ENCODE measurements at regions not wholly inside any gene's neighbourhood (a gene's known extent, or its start where the extent isn't known, plus 50 kb on each side); places are given as distances from the start of the nearest gene placed in this dataset.

DNA sequence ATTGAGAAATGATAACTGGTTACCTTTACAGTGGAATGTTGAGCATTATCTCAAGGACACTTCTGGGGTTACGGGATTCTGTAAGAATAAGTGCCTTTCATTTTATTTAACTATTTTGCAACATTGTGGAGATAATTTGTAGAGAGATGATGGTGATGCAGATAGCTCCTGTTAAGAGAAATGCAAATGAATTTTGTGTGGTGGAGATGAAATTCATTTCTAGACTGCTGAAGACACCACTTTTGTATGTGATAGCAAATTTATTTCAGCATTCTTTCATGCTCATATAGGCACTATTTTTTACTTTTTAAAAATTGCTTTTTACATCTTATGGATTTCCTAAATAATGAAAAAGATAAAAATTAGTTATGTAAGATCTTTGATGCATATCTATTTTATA lies 463.3 kb upstream of the CBLB start:
- Histone ChIP-seq H3F3A (replicated peaks; ENCODE audit: insufficient read depth) (no peaks in the 10 kb centered on the region), H3K9me2 (no peaks in the 10 kb centered on the region), H3K9me3 (no peaks in the 10 kb centered on the region), H4K20me1 (ENCODE audit: insufficient read depth) (no peaks in the 10 kb centered on the region), H3K4me1 (ENCODE audit: control insufficient read depth in 1 of 2, insufficient read depth in 2 of 2, low read depth in 1 of 2, low read length in 1 of 2) (peaks cover 0 to 5% of the 10 kb centered on the region in 2 experiments; a peak in 3 of 4 replicates), H3K36me3 (replicated peaks in 1 of 2; ENCODE audit: control insufficient read depth in 1 of 2, insufficient read depth in 2 of 2, low read length in 1 of 2) (no peaks in the 10 kb centered on the region), H3K9ac (no peak overlapping the region), H2AFZ (ENCODE audit: low read depth) (no peak overlapping the region), H3K79me2 (ENCODE audit: insufficient read depth) (no peaks in the 10 kb centered on the region), H3K27ac (ENCODE audit: low read depth in 2 of 2, low read length in 1 of 2) (no peak overlapping the region), H3K27me3 (ENCODE audit: insufficient read depth) (no peaks in the 10 kb centered on the region), H3K4me2 (no peak overlapping the region), H3K4me3 (ENCODE audit: low read depth in 2 of 2, low read length in 1 of 2) (no peak overlapping the region)
- WGBS (ENCODE audit: low lambda C conversion rate) = 91% methylated on average over 1 of the region's 1 CpG
- ChIA-PET POLR2A (no interaction called here), CTCF (no interaction called here)
- no peak for DNase-seq
- TF ChIP-seq RFX5 (IDR thresholded peaks at IDR 0.05; ENCODE audit: low read length) (no peak), POLR2AphosphoS5 (IDR thresholded peaks at IDR 0.05; ENCODE audit: low read depth, low read length) (no peak), FOXM1 (IDR thresholded peaks at IDR 0.05; ENCODE audit: low read depth) (no peak), NRF1 (IDR thresholded peaks at IDR 0.05; ENCODE audit: low read depth, low read length) (no peak), MEF2A (IDR thresholded peaks at IDR 0.05; ENCODE audit: borderline replicate concordance, low read depth) (no peak), SIN3A (IDR thresholded peaks at IDR 0.05; ENCODE audit: borderline replicate concordance, low read depth, low read length) (no peak), MXI1 (IDR thresholded peaks at IDR 0.05; ENCODE audit: low read depth, low read length) (no peak), TCF12 (IDR thresholded peaks at IDR 0.05) (no peak), FOXJ3 (CRISPR knock-in tag; IDR thresholded peaks at IDR 0.05) (no peak), JUND (IDR thresholded peaks at IDR 0.05) (no peak), MAX (IDR thresholded peaks at IDR 0.05; ENCODE audit: low read depth) (no peak), USF2 (IDR thresholded peaks at IDR 0.05; ENCODE audit: borderline replicate concordance, low read depth, low read length) (no peak), CHD2 (IDR thresholded peaks at IDR 0.05; ENCODE audit: low read length, partially characterized antibody) (no peak)
- TF ChIP-seq, protein P1, sequence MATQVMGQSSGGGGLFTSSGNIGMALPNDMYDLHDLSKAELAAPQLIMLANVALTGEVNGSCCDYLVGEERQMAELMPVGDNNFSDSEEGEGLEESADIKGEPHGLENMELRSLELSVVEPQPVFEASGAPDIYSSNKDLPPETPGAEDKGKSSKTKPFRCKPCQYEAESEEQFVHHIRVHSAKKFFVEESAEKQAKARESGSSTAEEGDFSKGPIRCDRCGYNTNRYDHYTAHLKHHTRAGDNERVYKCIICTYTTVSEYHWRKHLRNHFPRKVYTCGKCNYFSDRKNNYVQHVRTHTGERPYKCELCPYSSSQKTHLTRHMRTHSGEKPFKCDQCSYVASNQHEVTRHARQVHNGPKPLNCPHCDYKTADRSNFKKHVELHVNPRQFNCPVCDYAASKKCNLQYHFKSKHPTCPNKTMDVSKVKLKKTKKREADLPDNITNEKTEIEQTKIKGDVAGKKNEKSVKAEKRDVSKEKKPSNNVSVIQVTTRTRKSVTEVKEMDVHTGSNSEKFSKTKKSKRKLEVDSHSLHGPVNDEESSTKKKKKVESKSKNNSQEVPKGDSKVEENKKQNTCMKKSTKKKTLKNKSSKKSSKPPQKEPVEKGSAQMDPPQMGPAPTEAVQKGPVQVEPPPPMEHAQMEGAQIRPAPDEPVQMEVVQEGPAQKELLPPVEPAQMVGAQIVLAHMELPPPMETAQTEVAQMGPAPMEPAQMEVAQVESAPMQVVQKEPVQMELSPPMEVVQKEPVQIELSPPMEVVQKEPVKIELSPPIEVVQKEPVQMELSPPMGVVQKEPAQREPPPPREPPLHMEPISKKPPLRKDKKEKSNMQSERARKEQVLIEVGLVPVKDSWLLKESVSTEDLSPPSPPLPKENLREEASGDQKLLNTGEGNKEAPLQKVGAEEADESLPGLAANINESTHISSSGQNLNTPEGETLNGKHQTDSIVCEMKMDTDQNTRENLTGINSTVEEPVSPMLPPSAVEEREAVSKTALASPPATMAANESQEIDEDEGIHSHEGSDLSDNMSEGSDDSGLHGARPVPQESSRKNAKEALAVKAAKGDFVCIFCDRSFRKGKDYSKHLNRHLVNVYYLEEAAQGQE (IDR thresholded peaks at IDR 0.05; ENCODE audit: low read depth, low read length) = no peak

GRCh38 chr3:106332884-106333283 lies 464.1 kb upstream of the CBLB start:
- H3K27ac ChIP-seq (ENCODE audit: low read depth in 2 of 2, low read length in 1 of 2) = no peak overlapping the region
- POLR2A ChIA-PET = no interaction called here
- H3K4me3 ChIP-seq (ENCODE audit: low read depth in 2 of 2, low read length in 1 of 2) = no peak overlapping the region
- H3F3A ChIP-seq (replicated peaks; ENCODE audit: insufficient read depth) = no peaks in the 10 kb centered on the region
- no peaks in the 10 kb centered on the region for H3K36me3 ChIP-seq (replicated peaks in 1 of 2; ENCODE audit: control insufficient read depth in 1 of 2, insufficient read depth in 2 of 2, low read length in 1 of 2)
- H4K20me1 ChIP-seq (ENCODE audit: insufficient read depth) = no peaks in the 10 kb centered on the region
- H3K9me3 ChIP-seq = no peaks in the 10 kb centered on the region
- no peaks in the 10 kb centered on the region for H3K27me3 ChIP-seq (ENCODE audit: insufficient read depth)
- no peak for DNase-seq
- 72% methylated on average over 2 of the region's 2 CpGs for WGBS (ENCODE audit: low lambda C conversion rate)
- H3K9ac ChIP-seq = no peak overlapping the region
- no peaks in the 10 kb centered on the region for H3K9me2 ChIP-seq
- H3K4me1 ChIP-seq (ENCODE audit: control insufficient read depth in 1 of 2, insufficient read depth in 2 of 2, low read depth in 1 of 2, low read length in 1 of 2) = no peaks in the 10 kb centered on the region; a peak in 3 of 4 replicates
- CTCF ChIA-PET = no interaction called here
- H3K79me2 ChIP-seq (ENCODE audit: insufficient read depth) = no peaks in the 10 kb centered on the region
- no peak overlapping the region for H2AFZ ChIP-seq (ENCODE audit: low read depth)
- H3K4me2 ChIP-seq = no peak overlapping the region
- TF ChIP-seq IRF3 (IDR thresholded peaks at IDR 0.05; ENCODE audit: low read depth, low read length) (no peak), ELF1 (IDR thresholded peaks at IDR 0.05) (no peak), RAD21 (IDR thresholded peaks at IDR 0.05; ENCODE audit: low read length) (no peak), MAX (IDR thresholded peaks at IDR 0.05; ENCODE audit: low read depth) (no peak), CTCF (IDR thresholded peaks at IDR 0.05) (no peak), FOXJ3 (CRISPR knock-in tag; IDR thresholded peaks at IDR 0.05) (no peak), NFIC (IDR thresholded peaks at IDR 0.05; ENCODE audit: borderline replicate concordance) (no peak), SMC3 (IDR thresholded peaks at IDR 0.05; ENCODE audit: low read depth, low read length) (no peak), GATA2 (CRISPR knock-in tag; IDR thresholded peaks at IDR 0.05) (no peak)
- TF ChIP-seq, protein P2, sequence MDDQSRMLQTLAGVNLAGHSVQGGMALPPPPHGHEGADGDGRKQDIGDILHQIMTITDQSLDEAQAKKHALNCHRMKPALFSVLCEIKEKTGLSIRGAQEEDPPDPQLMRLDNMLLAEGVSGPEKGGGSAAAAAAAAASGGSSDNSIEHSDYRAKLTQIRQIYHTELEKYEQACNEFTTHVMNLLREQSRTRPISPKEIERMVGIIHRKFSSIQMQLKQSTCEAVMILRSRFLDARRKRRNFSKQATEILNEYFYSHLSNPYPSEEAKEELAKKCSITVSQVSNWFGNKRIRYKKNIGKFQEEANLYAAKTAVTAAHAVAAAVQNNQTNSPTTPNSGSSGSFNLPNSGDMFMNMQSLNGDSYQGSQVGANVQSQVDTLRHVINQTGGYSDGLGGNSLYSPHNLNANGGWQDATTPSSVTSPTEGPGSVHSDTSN (IDR thresholded peaks at IDR 0.05) = no peak

Measured in SK-N-SH (cell line).